Activated T-helper 17 cell treated with anti-CD3 and anti-CD28 coated beads, Interleukin-2, amount 50 U/mL, for 72 hours (primary cell): ENCODE measurements at regions not wholly inside any gene's neighbourhood (a gene's known extent, or its start where the extent isn't known, plus 50 kb on each side); places are given as distances from the start of the nearest gene placed in this dataset.
"Not testable (repeated sequence)": the region's sequence is repeated elsewhere in the genome, so short reads cannot be mapped to it uniquely, and the experiment has no call there.

Source experiments
- ATAC-seq: fragments of 150-1000 bp; cut with Tn5 transposase; replicated peaks from 2 replicates; pipeline ENCODE4 v1.10.0; 2021; ENCODE audit warnings: mild to moderate bottlenecking, moderate library complexity
- H3K27ac Mint-ChIP-seq: one replicate; pipeline ENCODE4 v1.8.0; 2022; ENCODE audit warnings: mixed read lengths
- H3K27me3 Mint-ChIP-seq: one replicate; pipeline ENCODE4 v1.8.0; 2022; ENCODE audit warnings: mixed read lengths
- H3K36me3 Mint-ChIP-seq: one replicate; pipeline ENCODE4 v1.8.0; 2022; ENCODE audit warnings: low read depth, mild to moderate bottlenecking, mixed read lengths
- H3K4me1 Mint-ChIP-seq: one replicate; pipeline ENCODE4 v1.8.0; 2022; ENCODE audit warnings: mixed read lengths
- H3K4me3 Mint-ChIP-seq: one replicate; pipeline ENCODE4 v1.8.0; 2022; ENCODE audit warnings: mild to moderate bottlenecking, mixed read lengths
- H3K9me3 Mint-ChIP-seq: one replicate; pipeline ENCODE4 v1.8.0; 2022; ENCODE audit warnings: mixed read lengths

- Mint-ChIP-seq H3K27me3 (peaks cover 4% of the 10 kb centered on the region), H3K4me1 (no peaks in the 10 kb centered on the region), H3K36me3 (no peaks in the 10 kb centered on the region), H3K27ac (no peak overlapping the region), H3K4me3 (no peak overlapping the region), H3K9me3 (no peaks in the 10 kb centered on the region)
- no peak for ATAC-seq
Observed at GRCh38 chr3:34109846-34110245, 311.4 kb downstream of the PDCD6IP start.

GRCh38 chr3:34111361-34111760 is 312.9 kb downstream of the PDCD6IP start:
- Mint-ChIP-seq H3K4me3 (no peak overlapping the region), H3K4me1 (no peaks in the 10 kb centered on the region), H3K9me3 (peaks cover 3% of the 10 kb centered on the region), H3K27me3 (no peaks in the 10 kb centered on the region), H3K36me3 (no peaks in the 10 kb centered on the region), H3K27ac (no peak overlapping the region)
- no peak for ATAC-seq

GRCh38 chr3:34112261-34112660 is 313.8 kb downstream of the PDCD6IP start:
- not testable (repeated sequence) for ATAC-seq, H3K4me3 Mint-ChIP-seq, H3K9me3 Mint-ChIP-seq, H3K27ac Mint-ChIP-seq, H3K36me3 Mint-ChIP-seq, H3K27me3 Mint-ChIP-seq, H3K4me1 Mint-ChIP-seq

GRCh38 chr3:34131091-34131490 is 332.7 kb downstream of the PDCD6IP start:
- Mint-ChIP-seq H3K27me3 (no peaks in the 10 kb centered on the region), H3K27ac (no peak overlapping the region), H3K4me1 (no peaks in the 10 kb centered on the region), H3K36me3 (no peaks in the 10 kb centered on the region), H3K4me3 (no peak overlapping the region), H3K9me3 (no peaks in the 10 kb centered on the region)
- ATAC-seq = no peak

GRCh38 chr3:34132069-34132692 is 333.8 kb downstream of the PDCD6IP start:
- Mint-ChIP-seq H3K27ac (no peak overlapping the region), H3K4me3 (no peak overlapping the region), H3K36me3 (no peaks in the 10 kb centered on the region), H3K9me3 (no peaks in the 10 kb centered on the region), H3K4me1 (no peaks in the 10 kb centered on the region), H3K27me3 (no peaks in the 10 kb centered on the region)
- ATAC-seq = no peak

GRCh38 chr3:34139566-34139965 is 341.1 kb downstream of the PDCD6IP start:
- no peak for ATAC-seq
- H3K4me3 Mint-ChIP-seq = no peak overlapping the region
- H3K27me3 Mint-ChIP-seq = no peaks in the 10 kb centered on the region
- H3K9me3 Mint-ChIP-seq = peaks cover 3% of the 10 kb centered on the region
- no peaks in the 10 kb centered on the region for H3K4me1 Mint-ChIP-seq
- H3K36me3 Mint-ChIP-seq = no peaks in the 10 kb centered on the region
- H3K27ac Mint-ChIP-seq = no peak overlapping the region

- Mint-ChIP-seq H3K36me3 (no peaks in the 10 kb centered on the region), H3K4me1 (no peaks in the 10 kb centered on the region), H3K9me3 (peaks cover 3% of the 10 kb centered on the region), H3K27me3 (no peaks in the 10 kb centered on the region), H3K4me3 (no peak overlapping the region), H3K27ac (no peak overlapping the region)
- no peak for ATAC-seq
Observed at GRCh38 chr3:34140616-34141015, 342.2 kb downstream of the PDCD6IP start.

GRCh38 chr3:34141841-34142337 is 343.5 kb downstream of the PDCD6IP start:
- no peaks in the 10 kb centered on the region for H3K4me1 Mint-ChIP-seq
- no peak overlapping the region for H3K27ac Mint-ChIP-seq
- H3K36me3 Mint-ChIP-seq = no peaks in the 10 kb centered on the region
- peaks cover 3% of the 10 kb centered on the region for H3K9me3 Mint-ChIP-seq
- no peak overlapping the region for H3K4me3 Mint-ChIP-seq
- no peak for ATAC-seq
- H3K27me3 Mint-ChIP-seq = no peaks in the 10 kb centered on the region

- Mint-ChIP-seq H3K4me1 (no peaks in the 10 kb centered on the region), H3K27me3 (no peaks in the 10 kb centered on the region), H3K9me3 (no peaks in the 10 kb centered on the region), H3K27ac (no peak overlapping the region), H3K4me3 (no peak overlapping the region), H3K36me3 (no peaks in the 10 kb centered on the region)
- no peak for ATAC-seq
Observed at GRCh38 chr3:34145796-34146195, 347.4 kb downstream of the PDCD6IP start.

- no peak overlapping the region for H3K4me3 Mint-ChIP-seq
- ATAC-seq = no peak
Observed at GRCh38 chr3:34146596-34146995, 348.2 kb downstream of the PDCD6IP start.

GRCh38 chr3:34150992-34151391 is 352.6 kb downstream of the PDCD6IP start:
- Mint-ChIP-seq H3K9me3 (no peaks in the 10 kb centered on the region), H3K27ac (no peak overlapping the region), H3K36me3 (no peaks in the 10 kb centered on the region), H3K4me3 (no peak overlapping the region), H3K27me3 (no peaks in the 10 kb centered on the region), H3K4me1 (no peaks in the 10 kb centered on the region)
- no peak for ATAC-seq

More at GRCh38 chr3:34146596-34146995, 348.2 kb downstream of the PDCD6IP start:
- Mint-ChIP-seq H3K27ac (no peak overlapping the region), H3K27me3 (no peaks in the 10 kb centered on the region), H3K36me3 (no peaks in the 10 kb centered on the region), H3K9me3 (no peaks in the 10 kb centered on the region), H3K4me1 (no peaks in the 10 kb centered on the region)

- no peak overlapping the region for H3K27ac Mint-ChIP-seq
- no peaks in the 10 kb centered on the region for H3K9me3 Mint-ChIP-seq
- no peaks in the 10 kb centered on the region for H3K27me3 Mint-ChIP-seq
- ATAC-seq = no peak
- no peak overlapping the region for H3K4me3 Mint-ChIP-seq
- H3K4me1 Mint-ChIP-seq = no peaks in the 10 kb centered on the region
- no peaks in the 10 kb centered on the region for H3K36me3 Mint-ChIP-seq
Observed at GRCh38 chr3:34152656-34153055, 354.2 kb downstream of the PDCD6IP start.

- Mint-ChIP-seq H3K4me3 (no peak overlapping the region), H3K36me3 (no peaks in the 10 kb centered on the region), H3K4me1 (no peaks in the 10 kb centered on the region), H3K27ac (no peak overlapping the region), H3K27me3 (no peaks in the 10 kb centered on the region), H3K9me3 (no peaks in the 10 kb centered on the region)
- ATAC-seq = no peak
Observed at GRCh38 chr3:34155108-34155507, 356.7 kb downstream of the PDCD6IP start.

- H3K27me3 Mint-ChIP-seq = no peaks in the 10 kb centered on the region
- H3K27ac Mint-ChIP-seq = no peak overlapping the region
- no peak for ATAC-seq
- H3K4me1 Mint-ChIP-seq = no peaks in the 10 kb centered on the region
- no peaks in the 10 kb centered on the region for H3K36me3 Mint-ChIP-seq
- H3K4me3 Mint-ChIP-seq = no peak overlapping the region
- no peaks in the 10 kb centered on the region for H3K9me3 Mint-ChIP-seq
Observed at GRCh38 chr3:34155666-34156065, 357.2 kb downstream of the PDCD6IP start.

- H3K4me3 Mint-ChIP-seq = no peak overlapping the region
- H3K27me3 Mint-ChIP-seq = peaks cover 3% of the 10 kb centered on the region
- no peaks in the 10 kb centered on the region for H3K36me3 Mint-ChIP-seq
- H3K9me3 Mint-ChIP-seq = no peaks in the 10 kb centered on the region
- no peaks in the 10 kb centered on the region for H3K4me1 Mint-ChIP-seq
- ATAC-seq = no peak
- H3K27ac Mint-ChIP-seq = no peak overlapping the region
Observed at GRCh38 chr3:34157491-34157890, 359.1 kb downstream of the PDCD6IP start.
